Hepatocyte (in vitro differentiated cells): ENCODE measurements at regions not wholly inside any gene's neighbourhood (a gene's known extent, or its start where the extent isn't known, plus 50 kb on each side); places are given as distances from the start of the nearest gene placed in this dataset.

ENCODE experiments used
- EZH2phosphoT487 ChIP-seq: fragments of 200-600 bp; sonication (generic); IDR thresholded peaks from one replicate; pipeline ENCODE4 v1.6.1; 2018; ENCODE audit warnings: antibody characterized with exemption, mild to moderate bottlenecking, low read depth, moderate library complexity; ENCODE audit not compliant: unreplicated experiment, severe bottlenecking
- TF ChIP-seq, protein P1 (sequence below): fragments of 200-600 bp; sonication (generic); IDR thresholded peaks from 2 replicates; pipeline ENCODE4 v1.5.1; 2016; ENCODE audit warnings: antibody characterized with exemption, mild to moderate bottlenecking; ENCODE audit not compliant: poor library complexity

DNA sequence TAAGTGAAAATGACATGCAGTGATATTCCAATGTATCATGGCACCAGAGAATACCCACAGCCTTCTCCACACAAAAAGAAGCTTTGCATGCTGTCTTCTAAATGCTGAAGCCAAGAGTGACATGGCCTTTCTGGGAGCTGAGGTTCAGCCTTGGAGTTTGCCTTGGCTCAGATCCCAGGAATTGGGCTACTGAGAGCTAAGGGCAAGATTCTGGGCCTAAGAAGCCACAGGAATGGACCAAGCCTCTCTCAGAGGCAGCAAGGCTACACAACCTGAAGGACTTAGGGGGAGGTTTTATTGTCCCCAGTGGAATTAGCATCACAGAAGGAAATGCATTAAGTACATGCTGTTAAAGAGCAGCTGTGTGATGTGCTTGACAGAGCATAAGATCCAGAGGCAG lies 1078.5 kb downstream of the TUSC7 start:
- TF ChIP-seq EZH2phosphoT487: no peak
- TF ChIP-seq, protein P1, sequence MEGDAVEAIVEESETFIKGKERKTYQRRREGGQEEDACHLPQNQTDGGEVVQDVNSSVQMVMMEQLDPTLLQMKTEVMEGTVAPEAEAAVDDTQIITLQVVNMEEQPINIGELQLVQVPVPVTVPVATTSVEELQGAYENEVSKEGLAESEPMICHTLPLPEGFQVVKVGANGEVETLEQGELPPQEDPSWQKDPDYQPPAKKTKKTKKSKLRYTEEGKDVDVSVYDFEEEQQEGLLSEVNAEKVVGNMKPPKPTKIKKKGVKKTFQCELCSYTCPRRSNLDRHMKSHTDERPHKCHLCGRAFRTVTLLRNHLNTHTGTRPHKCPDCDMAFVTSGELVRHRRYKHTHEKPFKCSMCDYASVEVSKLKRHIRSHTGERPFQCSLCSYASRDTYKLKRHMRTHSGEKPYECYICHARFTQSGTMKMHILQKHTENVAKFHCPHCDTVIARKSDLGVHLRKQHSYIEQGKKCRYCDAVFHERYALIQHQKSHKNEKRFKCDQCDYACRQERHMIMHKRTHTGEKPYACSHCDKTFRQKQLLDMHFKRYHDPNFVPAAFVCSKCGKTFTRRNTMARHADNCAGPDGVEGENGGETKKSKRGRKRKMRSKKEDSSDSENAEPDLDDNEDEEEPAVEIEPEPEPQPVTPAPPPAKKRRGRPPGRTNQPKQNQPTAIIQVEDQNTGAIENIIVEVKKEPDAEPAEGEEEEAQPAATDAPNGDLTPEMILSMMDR: no peak
